GM19463 (cell line): ENCODE measurements at regions not wholly inside any gene's neighbourhood (a gene's known extent, or its start where the extent isn't known, plus 50 kb on each side); places are given as distances from the start of the nearest gene placed in this dataset.

ENCODE experiments used
- ATAC-seq: cut with Tn5 transposase; IDR thresholded peaks from one replicate; pipeline ENCODE4 v1.9.1; 2021; ENCODE audit warnings: mild to moderate bottlenecking, moderate library complexity; ENCODE audit not compliant: unreplicated experiment

DNA sequence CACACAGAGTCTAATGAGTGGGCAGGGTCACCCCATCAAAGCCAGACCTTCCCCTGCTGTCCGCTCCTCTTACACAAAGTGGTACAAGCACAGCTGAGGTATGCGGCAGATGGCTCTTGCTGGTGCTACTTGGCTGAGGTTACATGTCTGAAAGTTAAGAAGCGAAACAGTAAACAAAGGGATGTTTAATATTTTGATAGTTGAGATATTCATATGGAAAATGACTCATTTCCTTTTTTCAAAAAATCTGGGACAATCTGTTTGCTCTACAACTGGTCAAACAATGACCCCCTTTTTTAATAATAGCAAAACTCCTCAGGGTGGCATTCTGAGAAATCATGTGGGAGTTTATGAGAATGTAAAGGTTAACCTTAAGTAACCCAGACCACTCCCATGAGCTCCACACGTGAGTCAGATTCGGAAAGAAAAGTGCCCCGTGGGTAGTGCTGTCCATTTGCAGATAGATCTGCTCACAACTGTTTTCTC is 245.3 kb downstream of the TBXT start:
- no peak for ATAC-seq

DNA sequence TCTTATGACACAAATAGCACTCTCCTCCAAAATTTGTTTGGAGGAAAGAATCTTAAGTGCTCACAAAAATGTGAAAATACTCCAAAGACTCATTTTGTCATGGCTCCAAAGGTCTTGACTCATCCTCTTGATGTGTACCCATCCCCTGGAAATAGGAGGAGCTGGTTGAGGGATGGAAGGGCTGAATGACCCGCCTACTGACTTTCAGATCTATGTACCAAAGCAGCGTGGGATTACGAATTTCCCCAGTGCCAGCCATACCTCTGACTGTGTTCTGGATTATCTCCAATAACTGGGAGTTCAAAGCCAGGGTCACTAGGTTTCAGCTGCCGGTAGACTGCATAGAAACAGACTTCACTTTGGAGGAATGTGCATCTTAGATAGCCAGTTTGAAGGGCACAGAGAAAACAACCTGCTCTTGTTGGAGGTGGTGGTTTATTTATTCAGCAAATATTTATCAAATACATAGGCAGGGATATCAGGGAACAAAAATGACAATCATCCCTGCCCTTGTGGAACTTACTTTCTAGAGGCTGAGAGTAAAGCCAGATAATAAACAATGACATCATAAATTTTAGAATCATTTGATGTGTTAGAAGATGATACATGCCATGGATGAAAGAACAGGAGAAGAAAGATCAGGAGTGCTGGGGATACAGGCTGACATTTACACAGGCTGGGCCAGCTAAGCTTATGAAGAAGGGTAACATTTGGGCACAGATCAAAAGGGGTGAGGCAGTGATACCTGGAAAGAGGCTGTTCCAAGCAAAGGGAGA is 246.6 kb downstream of the TBXT start:
- ATAC-seq, result no peak

DNA sequence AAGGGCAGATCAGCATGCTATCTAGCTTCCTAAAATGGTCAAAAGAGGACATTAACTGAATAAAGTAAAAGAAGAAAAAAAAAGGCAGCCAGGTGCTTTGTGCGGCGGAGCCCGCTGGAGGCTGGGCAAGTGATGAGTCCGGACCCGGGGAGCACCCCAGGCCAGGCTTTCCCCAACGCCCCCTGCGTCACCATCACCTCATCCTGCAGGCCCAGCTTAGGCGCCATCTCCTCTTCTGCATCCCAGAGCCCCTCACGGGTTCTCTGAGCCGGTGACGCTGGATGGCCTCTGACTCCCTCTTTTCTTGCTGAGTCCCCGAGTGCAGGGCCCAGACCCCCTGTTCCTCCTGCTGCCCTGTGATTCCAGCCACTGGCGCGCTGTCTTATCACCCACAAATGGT is 250.1 kb downstream of the TBXT start:
- no peak for ATAC-seq

DNA sequence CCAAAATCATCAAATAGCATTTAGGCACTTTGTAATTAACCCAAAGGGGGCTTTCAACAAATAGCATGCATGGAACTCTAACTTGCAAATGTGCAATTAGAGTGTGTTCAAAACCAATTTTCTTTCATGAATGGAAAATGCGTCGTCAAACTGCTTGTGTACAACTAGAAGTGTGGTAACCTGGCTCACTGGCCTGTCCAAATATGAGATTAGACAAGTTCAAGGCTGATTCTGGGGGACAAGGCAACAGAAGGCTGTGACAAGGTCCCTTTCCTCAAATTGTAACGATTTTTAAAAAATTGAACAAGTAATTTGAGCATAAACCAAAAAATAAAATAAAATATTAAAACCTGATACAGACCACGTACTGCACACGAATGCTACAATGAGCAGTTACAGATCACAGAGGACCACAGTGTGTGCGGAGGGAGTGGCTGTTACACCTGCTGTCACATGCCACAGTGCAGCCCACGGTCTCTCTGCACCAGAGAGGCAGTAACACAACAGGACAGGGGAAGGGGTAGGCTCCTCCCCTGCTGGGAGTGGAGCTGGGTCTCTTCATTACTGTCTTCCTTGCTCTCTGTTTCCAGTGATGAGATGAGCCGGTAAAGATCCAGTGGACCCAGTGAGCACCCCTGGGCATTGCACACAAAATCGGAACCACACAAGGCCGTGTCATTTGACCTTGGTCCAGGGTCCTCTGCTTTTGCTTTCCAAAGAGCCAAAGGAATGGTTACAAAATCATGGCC is 252.2 kb upstream of the PDE10A start:
- no peak for ATAC-seq

DNA sequence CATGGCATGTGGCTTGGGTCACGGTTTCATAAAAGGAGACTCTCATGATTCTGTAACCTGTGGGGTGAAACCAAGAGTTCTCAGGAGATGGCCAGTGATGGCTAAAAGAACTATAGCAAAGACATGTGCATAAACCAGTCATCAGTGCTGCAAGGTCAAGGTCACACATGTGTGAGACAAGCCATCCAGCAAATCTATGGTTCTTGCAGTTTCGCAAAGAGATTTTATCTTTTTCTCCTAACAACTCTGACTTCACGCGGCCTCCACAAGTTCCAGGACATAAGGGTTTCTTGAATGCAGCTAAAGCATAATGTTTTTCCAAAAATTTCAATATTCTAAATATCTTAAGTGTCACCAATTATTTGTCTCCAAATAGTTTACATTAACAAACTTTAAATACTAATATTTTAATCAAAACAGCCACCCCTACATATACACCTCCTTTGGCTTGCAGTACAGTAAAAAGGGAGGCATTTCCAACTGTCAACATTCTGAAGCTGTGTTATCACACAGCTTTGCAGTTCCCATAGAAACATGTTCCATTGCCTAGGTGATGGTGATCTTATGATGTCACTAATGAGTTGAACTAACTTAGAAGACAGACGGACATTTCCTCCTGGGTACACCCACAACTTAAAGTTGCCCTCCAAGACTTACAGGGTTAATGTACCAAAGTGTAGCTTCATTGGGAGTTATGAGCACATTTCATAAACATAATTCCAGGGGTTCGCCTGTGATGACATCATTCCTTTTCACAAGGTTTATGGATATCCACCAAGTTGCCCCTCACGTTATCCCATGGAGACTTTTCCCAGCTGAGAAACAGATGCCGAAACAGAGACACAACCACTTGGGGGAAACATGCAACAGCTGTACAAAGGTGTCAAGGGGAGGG is 250.9 kb upstream of the PDE10A start:
- no peak for ATAC-seq

DNA sequence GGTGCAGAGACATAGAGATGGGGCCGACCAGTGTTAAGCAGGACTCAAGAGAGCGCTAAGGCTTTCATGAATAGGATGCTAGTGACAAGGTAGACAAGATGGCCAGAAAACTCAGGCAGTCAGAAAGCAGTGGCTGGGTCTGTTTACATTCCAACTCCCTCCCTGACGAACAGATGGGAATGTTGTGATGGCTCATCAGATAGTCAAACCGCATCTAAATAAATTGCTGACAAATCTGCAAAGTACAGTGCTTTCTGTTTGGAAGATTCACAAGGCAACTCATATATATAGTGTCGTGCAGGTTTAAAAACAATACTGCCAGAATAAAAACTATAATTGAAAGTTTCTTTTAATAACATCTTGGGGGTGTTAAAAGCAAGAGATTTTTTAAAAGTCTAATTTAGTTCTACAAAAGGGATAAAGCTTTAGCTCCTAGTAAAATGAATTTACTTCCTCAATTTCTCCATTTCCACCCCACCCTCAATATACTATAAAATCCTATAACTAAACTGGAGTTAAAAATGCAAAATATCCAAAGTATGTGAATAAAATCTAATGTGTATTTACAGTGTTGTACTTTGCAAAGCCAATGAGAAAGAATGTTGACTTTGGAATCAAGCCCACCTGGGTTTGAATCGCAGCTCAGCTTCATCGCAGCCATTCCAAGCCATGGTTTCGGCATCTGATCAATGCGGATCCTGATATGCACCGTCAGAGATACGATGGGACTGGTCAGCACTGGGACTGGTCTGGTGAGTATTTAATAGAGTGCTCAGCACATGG is 247.3 kb upstream of the PDE10A start:
- no peak for ATAC-seq

DNA sequence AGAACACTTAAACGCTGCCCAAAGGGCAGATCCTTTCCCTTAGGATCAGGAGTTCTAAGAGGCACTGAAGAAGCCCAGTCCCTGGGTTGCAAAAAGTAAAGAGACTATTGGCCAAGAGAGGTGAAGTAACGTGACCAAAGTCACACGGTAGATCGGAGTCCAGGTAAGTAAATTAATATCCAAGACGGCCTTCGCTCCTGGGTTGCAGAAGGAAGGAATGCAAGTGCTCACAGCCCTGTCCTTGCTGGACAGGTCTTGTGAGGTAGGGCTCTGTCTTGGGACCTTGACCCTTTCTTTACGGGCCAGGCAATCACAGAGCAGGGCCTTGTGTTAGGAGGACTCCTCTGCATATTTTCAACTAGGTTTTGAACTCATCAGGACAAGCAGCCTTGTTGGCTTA is 243.7 kb upstream of the PDE10A start:
- ATAC-seq, result no peak

DNA sequence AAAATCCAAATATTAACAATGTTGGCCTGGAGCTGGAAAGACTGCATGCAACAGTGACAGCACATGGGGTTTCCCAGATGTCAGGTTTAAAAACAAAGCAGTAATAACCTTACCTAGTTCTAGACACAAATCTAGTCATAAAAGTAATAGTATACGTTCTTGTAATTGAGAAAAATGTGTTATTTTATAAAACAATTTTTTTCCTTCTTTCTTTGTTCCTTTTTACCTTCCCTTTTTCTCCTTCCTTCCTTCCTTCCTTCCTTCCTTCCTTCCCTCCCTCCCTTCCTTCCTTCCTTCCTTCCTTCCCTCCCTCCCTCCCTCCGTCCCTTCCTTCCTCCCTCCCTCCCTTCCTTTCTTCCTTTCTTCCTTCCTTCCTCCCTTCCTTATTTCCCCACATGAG is 242.7 kb upstream of the PDE10A start:
- ATAC-seq, result no peak

DNA sequence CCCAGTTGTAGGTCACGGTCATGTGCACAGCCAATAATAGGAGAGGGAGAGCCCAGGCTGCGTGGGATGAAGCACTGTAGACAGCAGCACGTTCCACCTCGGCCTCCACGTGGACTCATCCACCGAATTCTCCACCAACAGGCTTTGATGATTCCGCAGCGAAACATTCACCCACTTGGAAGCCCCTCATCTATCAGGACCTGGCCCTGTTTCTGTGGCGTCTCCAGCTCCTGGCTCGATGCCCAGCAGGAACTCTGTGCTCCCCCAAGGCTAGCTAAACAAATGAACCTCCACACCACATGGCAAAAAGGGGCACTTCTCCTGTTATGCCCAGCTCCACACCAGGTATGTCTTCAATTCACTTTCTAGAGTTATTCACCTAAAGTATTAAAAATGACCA is 237.9 kb upstream of the PDE10A start:
- ATAC-seq, result no peak

DNA sequence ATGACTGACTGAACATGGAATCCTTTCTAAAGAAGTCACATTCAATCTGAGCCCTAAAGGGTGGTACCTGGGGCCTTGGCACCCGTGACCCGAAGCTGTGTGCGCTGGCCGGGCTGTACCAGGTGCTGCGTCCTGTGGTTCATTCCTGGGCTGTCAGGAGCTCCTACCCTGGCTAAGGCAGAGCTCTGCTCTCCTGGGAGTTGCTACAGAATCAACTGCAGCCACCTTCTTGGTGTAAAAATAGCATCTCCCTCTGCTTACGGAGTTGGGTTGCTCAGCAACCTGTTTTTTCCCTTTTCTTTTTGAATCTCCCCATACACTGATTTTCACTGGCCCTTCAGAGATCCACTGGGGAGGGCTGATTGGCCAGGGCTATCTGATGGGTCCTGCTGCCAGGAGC is 236.6 kb upstream of the PDE10A start:
- ATAC-seq, result no peak

DNA sequence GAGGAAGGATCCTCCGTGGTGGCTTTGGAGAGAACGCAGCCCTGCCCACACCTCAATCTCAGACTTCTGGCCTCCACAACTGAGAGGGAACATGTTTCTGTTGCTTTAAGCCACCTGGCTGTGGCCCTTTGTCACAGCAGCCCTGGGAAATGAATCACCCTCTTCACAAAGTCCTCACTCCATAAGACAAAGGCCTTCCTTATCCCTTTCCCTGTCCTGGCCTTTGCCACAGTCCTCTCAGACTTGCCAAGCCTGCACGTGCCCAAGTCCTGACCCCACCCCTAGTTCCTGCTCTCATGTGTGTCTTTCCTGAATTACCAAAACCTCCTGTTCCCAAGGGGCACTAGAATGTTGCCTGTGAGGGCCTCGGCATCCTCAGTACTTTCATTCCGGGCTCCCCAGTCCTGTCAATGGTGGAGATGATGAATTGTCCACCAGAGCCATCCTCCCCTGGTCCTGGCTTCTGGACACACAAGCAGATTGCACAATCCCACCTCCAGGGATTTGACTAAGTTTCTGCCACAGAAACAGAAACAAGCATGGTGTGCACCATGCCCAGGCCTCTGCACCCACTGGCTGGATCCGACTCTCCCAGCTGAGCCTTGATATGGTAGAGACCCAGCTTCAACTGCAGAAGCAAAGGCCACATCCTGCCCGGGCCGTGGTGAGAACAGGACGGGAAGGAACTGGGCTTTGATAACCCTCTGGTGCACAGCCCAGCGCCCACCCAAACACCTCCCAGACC is 232.6 kb upstream of the PDE10A start:
- no peak for ATAC-seq

DNA sequence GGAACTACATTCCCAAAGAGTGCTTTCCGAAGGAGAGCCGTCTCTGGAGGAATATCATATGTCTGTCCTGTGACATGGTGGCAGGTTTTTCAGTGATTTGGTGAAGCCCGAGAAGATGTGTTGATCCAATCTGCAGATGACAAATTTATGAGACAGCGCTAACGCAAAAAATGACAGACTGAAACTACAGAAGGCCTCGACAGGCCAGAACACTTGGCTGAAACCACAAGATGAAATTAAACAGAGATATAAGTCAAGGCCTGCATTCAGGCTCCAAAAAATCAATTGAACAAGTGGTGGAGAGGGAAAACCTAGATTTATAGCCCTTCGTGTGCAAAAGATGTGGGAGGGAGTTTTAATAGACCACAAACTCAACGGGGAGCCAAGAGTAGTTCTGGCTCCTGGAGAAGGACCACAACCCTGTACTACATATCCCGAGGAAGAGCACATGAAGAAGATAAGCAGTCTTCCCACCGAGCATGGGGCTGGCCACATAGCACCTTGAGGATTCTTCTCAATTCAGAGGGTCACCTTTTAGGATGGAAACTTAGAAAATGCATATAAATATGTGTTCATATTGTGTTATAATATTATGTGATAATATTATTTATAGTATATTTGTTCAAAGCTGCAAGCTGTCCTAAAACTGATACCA is 231.3 kb upstream of the PDE10A start:
- ATAC-seq, result no peak

DNA sequence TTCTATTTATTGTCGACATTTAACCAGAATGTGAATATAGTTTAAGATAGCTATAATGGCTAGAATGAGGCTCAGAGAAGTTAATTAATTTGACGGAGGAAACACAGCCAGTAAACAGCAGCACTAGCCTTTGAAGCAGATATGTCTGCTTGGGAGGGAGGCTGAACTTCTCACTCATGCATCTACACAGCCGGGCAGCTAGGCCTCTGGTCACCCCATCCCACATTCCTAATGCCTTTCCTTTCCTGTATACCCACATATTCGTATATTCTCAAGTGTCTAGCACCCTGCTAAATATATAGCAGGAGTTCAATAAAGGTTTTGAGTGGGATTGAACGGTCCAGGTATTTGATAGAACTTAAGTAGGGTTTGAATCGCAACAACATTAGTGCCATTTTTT is 230.4 kb upstream of the PDE10A start:
- ATAC-seq, result no peak

DNA sequence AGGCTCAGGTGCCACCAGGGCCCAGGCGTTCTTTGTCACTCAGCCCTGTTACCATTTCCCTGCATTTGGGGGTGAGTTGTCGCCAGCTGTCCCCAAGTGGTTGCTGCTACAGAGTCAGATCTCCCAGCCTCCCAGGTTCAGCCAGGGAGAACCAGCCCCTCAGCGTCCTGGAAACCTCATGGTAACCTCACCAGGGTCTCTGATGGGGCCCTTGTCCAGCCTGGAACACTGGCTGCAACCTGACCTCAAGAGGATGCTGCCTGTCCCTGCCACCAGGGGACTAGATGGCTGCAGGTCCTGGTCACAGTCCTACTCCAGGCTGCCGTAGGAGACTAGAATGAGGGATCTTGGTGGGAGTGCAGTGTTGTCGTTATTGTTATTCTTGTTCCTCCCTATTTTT is 228.3 kb upstream of the PDE10A start:
- ATAC-seq, result no peak

DNA sequence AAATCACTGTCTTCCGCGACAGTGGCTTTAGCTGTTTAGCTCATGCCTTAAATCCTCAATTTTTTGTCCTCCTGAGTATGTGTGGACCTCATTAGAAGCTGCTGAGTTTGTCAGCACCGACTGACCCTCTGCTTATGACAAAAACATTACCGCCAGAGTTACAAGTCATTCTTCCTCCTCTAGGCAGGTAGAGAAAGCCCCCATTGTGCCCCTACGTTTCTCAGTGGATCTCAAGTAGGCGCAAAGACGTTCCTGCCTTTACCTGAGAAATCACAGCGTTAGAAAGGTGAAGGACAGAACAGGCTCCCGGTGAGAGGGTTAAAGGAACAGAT is 227.3 kb upstream of the PDE10A start:
- ATAC-seq, result no peak

DNA sequence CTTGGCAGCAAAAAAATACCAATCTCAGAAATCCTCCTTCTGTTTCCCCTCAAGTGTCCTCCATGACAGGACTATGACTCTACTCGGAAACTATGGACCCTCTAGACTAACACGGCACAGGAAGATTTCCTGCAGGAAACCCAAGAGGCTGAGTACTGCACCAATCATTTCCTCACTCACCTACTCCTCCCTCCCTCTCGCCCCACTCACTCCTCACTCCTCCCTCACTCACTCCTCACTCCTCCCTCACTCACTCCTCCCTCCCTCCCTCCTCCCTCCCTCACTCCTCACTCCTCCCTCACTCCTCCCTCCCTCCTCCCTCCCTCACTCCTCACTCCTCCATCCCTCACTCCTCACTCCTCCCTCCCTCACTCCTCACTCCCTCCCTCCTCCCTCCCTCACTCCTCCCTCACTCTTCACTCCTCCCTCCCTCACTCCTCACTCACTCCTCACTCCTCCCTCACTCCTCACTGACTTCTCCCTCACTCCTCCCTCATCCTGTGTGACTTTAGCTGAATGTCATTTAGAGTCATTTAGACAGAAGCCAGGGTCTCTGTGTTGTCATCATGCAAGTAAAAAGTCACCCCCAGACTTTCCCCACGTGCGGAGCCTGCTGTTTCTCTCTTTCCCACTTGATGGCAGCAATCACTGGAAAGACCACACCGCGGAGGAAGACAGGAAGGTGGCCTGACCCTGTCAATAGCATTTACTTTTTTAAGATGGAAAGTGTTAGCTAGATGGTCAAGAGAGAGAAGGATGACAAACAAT is 226.8 kb upstream of the PDE10A start:
- ATAC-seq, result no peak

DNA sequence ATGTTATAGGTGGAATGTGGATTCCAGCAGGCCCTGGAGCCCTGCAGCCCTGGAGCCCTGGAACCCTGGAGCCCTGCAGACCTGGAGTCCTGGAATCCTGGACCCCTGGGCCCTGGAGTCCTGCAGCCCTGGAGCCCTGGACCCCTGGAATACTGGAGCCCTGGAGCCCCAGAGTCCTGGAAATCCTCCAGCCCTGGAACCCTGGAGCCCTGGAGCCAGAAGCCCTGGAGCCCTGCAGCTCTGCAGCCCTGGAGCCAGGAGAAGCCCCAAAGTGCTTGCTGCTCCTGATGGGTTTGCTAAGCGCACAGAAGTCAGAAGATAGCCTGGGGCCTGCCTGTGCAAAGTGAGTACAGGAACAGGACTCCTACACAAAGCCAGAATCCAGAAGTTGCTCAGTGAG is 223.1 kb upstream of the PDE10A start:
- ATAC-seq, result no peak

DNA sequence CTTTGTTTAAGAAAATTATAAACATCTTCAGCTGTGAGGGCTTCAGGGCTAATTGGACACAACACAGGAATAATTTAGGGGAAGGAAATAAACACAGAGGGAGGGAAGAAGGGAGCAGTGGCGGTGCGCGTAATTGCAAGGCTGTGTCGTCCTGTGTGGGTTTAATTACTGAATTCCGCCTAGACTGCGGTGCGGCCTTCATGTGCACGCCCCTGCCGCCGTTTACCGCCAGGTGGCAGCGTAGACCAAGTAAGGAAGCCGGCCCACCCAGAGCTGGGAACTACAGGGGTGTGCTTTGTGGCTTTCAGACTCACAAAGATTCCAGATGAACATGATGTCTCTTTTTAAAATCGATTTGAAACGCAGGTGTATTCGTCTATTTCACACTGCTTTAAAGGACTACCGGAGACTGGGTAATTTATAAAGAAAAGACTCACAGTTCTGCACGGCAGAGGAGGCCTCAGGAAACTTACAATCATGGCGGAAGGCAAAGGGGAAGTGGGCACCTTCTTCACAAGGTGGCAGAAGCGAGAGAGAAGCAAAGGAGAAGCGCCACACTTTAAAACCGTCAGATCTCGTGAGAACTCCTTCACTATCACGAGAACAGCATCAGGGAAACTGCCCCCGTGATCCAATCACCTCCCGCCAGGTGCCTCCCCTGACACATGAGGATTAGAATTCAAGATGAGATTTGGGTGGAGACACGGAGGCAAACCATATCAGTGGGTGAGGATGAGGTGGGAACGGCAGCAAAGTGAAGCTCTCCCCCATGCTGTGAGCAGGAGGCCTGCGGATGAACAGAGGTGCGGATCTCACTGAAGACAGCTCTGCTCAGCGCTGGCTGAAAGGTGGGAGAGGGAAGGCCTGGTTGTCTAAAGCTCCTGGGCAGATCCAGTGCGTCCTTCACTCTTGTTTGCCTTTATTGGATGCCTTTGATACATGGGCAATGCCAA is 222.0 kb upstream of the PDE10A start:
- ATAC-seq, result peak; percentile 99
